H1 (cell line): ENCODE measurements at regions not wholly inside any gene's neighbourhood (a gene's known extent, or its start where the extent isn't known, plus 50 kb on each side); places are given as distances from the start of the nearest gene placed in this dataset.

Experiments
- CTCF ChIA-PET: fragments of 300-600 bp; sonication (Branson Sonifier 250); formaldehyde crosslinking; loops from one replicate; lab custom pipeline; 2021; ENCODE audit not compliant: partially characterized antibody; lab: Charles Lee
- POLR2A ChIA-PET: fragments of 300-600 bp; sonication (Branson Sonifier 250); formaldehyde crosslinking; loops from one replicate; lab custom pipeline; 2021; ENCODE audit warnings: inconsistent platforms; ENCODE audit not compliant: partially characterized antibody; lab: Charles Lee
- DNase-seq, 2 experiments: peaks; one replicate each; pipeline versions ENCODE4 v3.0.0 to v3.0.0-alpha.2; 2010 to 2022; ENCODE audit warnings: low spot score in 2 of 2, low read depth in 1 of 2, mixed read lengths in 1 of 2
- FAIRE-seq: peaks from 2 replicates; lab custom pipeline; 2011; peaks lifted over from hg19 to GRCh38; lab: Jason Lieb, UNC
- H2AFZ ChIP-seq: 2 replicates; pipeline ENCODE4 v1.8.1; 2012; ENCODE audit warnings: low read length, inconsistent platforms
- H2AK5ac ChIP-seq: 2 replicates; pipeline ENCODE4 v1.6.1; 2013; ENCODE audit warnings: low read depth, low read length
- H2BK120ac ChIP-seq: replicated peaks from 2 replicates; pipeline ENCODE3; 2013; ENCODE audit warnings: low read depth, low read length, inconsistent platforms
- H2BK12ac ChIP-seq: 2 replicates; pipeline ENCODE4 v1.6.1; 2013; ENCODE audit warnings: low read depth, low read length
- H2BK15ac ChIP-seq: 2 replicates; pipeline ENCODE4 v1.6.1; 2013; ENCODE audit warnings: low read length
- H2BK20ac ChIP-seq: 2 replicates; pipeline ENCODE4 v1.6.1; 2013; ENCODE audit warnings: low read length
- H2BK5ac ChIP-seq: 2 replicates; pipeline ENCODE4 v1.6.1; 2013; ENCODE audit warnings: low read depth, low read length
- H3K14ac ChIP-seq: 2 replicates; pipeline ENCODE4 v1.6.1; 2013; ENCODE audit warnings: inconsistent platforms; ENCODE audit not compliant: insufficient read length
- H3K18ac ChIP-seq: 2 replicates; pipeline ENCODE4 v1.6.1; 2013; ENCODE audit warnings: low read length; ENCODE audit errors: extremely low read depth
- H3K23ac ChIP-seq: 2 replicates; pipeline ENCODE4 v1.6.1; 2013; ENCODE audit warnings: inconsistent platforms; ENCODE audit not compliant: insufficient read length
- H3K23me2 ChIP-seq: 2 replicates; pipeline ENCODE4 v1.6.1; 2013; ENCODE audit warnings: low read depth, low read length
- H3K27ac ChIP-seq: 2 replicates; pipeline ENCODE4 v1.6.1; 2011; ENCODE audit warnings: low read depth, low read length, inconsistent platforms
- H3K27me3 ChIP-seq, 4 experiments: replicated peaks in 1 of 4; 1 replicate in 1 of 4; 2 replicates in 3 of 4; pipeline versions ENCODE4 v1.6.1 to v1.8.1; 2011 to 2013; ENCODE audit warnings: low read length in 3 of 4, mild to moderate bottlenecking in 3 of 4, inconsistent platforms in 2 of 4, mixed read lengths in 2 of 4, moderate library complexity in 1 of 4; ENCODE audit not compliant: control insufficient read depth in 3 of 4, insufficient read depth in 3 of 4; ENCODE audit errors: extremely low read depth in 1 of 4
- H3K36me3 ChIP-seq, 4 experiments: 2 replicates each; pipeline versions ENCODE4 v1.6.1 to v1.8.1; 2011 to 2013; ENCODE audit warnings: mild to moderate bottlenecking in 4 of 4, low read length in 3 of 4, moderate library complexity in 2 of 4, control low read depth in 1 of 4, inconsistent platforms in 1 of 4; ENCODE audit not compliant: insufficient read depth in 4 of 4, control insufficient read depth in 2 of 4
- H3K4ac ChIP-seq: replicated peaks from 2 replicates; pipeline ENCODE3; 2013; ENCODE audit warnings: low read length, low read depth, mixed read lengths, inconsistent platforms; ENCODE audit not compliant: insufficient read length
- H3K4me1 ChIP-seq, 4 experiments: replicated peaks in 1 of 4; 1 replicate in 1 of 4; 2 replicates in 3 of 4; pipeline versions ENCODE4 v1.6.1 to v1.8.1; 2011 to 2013; ENCODE audit warnings: low read length in 3 of 4, inconsistent platforms in 2 of 4, mixed read lengths in 1 of 4; ENCODE audit not compliant: insufficient read depth in 4 of 4, control insufficient read depth in 3 of 4
- H3K4me2 ChIP-seq, 2 experiments: 2 replicates each; pipeline versions ENCODE4 v1.6.1 to v1.8.1; 2011 to 2013; ENCODE audit warnings: low read depth in 2 of 2, low read length in 2 of 2, control low read depth in 1 of 2, inconsistent platforms in 1 of 2, mild to moderate bottlenecking in 1 of 2; ENCODE audit not compliant: insufficient read depth in 1 of 2
- H3K4me3 ChIP-seq, 4 experiments: fragments of 200-600, 300-600 bp in 1 of 4; sonication (generic), shearing (Covaris generic), sonication (Bioruptor Twin) in 1 of 4; 2 replicates each; pipeline versions ENCODE4 v1.5.1 to v1.8.1; 2011 to 2016; ENCODE audit warnings: low read length in 4 of 4, low read depth in 3 of 4, control low read depth in 2 of 4, inconsistent platforms in 2 of 4, mild to moderate bottlenecking in 2 of 4, mixed read lengths in 1 of 4, moderate library complexity in 1 of 4; ENCODE audit not compliant: insufficient read depth in 2 of 4; ENCODE audit errors: extremely low read depth in 1 of 4
- H3K56ac ChIP-seq: replicated peaks from 2 replicates; pipeline ENCODE3; 2013; ENCODE audit warnings: low read depth, mild to moderate bottlenecking, mixed read lengths, low read length, inconsistent platforms; ENCODE audit not compliant: insufficient read length
- H3K79me1 ChIP-seq: 2 replicates; pipeline ENCODE4 v1.6.1; 2013; ENCODE audit warnings: low read depth, low read length, control low read depth
- H3K79me2 ChIP-seq, 2 experiments: 2 replicates each; pipeline versions ENCODE4 v1.6.1 to v1.8.1; 2012 to 2013; ENCODE audit warnings: low read length in 2 of 2, mild to moderate bottlenecking in 2 of 2, inconsistent platforms in 1 of 2; ENCODE audit not compliant: insufficient read depth in 2 of 2, control insufficient read depth in 1 of 2
- H3K9ac ChIP-seq, 4 experiments: replicated peaks in 1 of 4; 1 replicate in 1 of 4; 2 replicates in 3 of 4; pipeline versions ENCODE4 v1.6.1 to v1.8.1; 2011 to 2013; ENCODE audit warnings: low read depth in 3 of 4, low read length in 3 of 4, control low read depth in 2 of 4, mild to moderate bottlenecking in 2 of 4, moderate library complexity in 2 of 4, inconsistent platforms in 1 of 4; ENCODE audit errors: extremely low read depth in 1 of 4
- H3K9me3 ChIP-seq, 2 experiments: 2 replicates each; pipeline versions ENCODE4 v1.6.1 to v1.8.1; 2012 to 2013; ENCODE audit warnings: mild to moderate bottlenecking in 2 of 2, moderate library complexity in 2 of 2, control low read depth in 1 of 2, inconsistent platforms in 1 of 2, low read depth in 1 of 2, low read length in 1 of 2, mixed read lengths in 1 of 2; ENCODE audit not compliant: insufficient read depth in 2 of 2
- H4K20me1 ChIP-seq, 2 experiments: replicated peaks in 1 of 2; 2 replicates each; pipeline versions ENCODE3 to v1.8.1; 2011 to 2013; ENCODE audit warnings: inconsistent platforms in 2 of 2, low read length in 2 of 2, mild to moderate bottlenecking in 1 of 2; ENCODE audit not compliant: insufficient read depth in 2 of 2, control insufficient read depth in 1 of 2
- H4K5ac ChIP-seq: 2 replicates; pipeline ENCODE4 v1.6.1; 2013; ENCODE audit warnings: low read length, low read depth, mixed read lengths, inconsistent platforms; ENCODE audit not compliant: insufficient read length
- H4K8ac ChIP-seq: 2 replicates; pipeline ENCODE4 v1.8.0; 2013; ENCODE audit warnings: mild to moderate bottlenecking, moderate library complexity, low read length, inconsistent platforms; ENCODE audit not compliant: insufficient read depth; ENCODE audit errors: extremely low read depth
- H4K91ac ChIP-seq: replicated peaks from 2 replicates; pipeline ENCODE3; 2013; ENCODE audit warnings: low read length, mixed read lengths, inconsistent platforms; ENCODE audit not compliant: insufficient read length
- BACH1 ChIP-seq: IDR thresholded peaks from 2 replicates; pipeline ENCODE4 v1.6.1; 2012; ENCODE audit warnings: low read length, improper control_type of control experiment
- CEBPB ChIP-seq: IDR thresholded peaks from 2 replicates; pipeline ENCODE4 v1.6.1; 2012; ENCODE audit warnings: low read depth, low read length
- CHD2 ChIP-seq: IDR thresholded peaks from 2 replicates; pipeline ENCODE4 v1.6.1; 2012; ENCODE audit warnings: low read length, improper control_type of control experiment
- CREB1 ChIP-seq: IDR thresholded peaks from 2 replicates; pipeline ENCODE4 v1.6.1; 2012; ENCODE audit warnings: inconsistent platforms
- EP300 ChIP-seq, 2 experiments: IDR thresholded peaks; 1 replicate in 1 of 2; 2 replicates in 1 of 2; pipeline ENCODE4 v1.6.1; 2011 to 2012; ENCODE audit warnings: low read depth in 2 of 2, low read length in 2 of 2, mild to moderate bottlenecking in 2 of 2, borderline replicate concordance in 1 of 2, inconsistent platforms in 1 of 2, moderate library complexity in 1 of 2
- GABPA ChIP-seq: IDR thresholded peaks from 2 replicates; pipeline ENCODE4 v1.6.1; 2011; ENCODE audit warnings: mild to moderate bottlenecking, low read length, moderate library complexity, borderline replicate concordance; ENCODE audit not compliant: insufficient read depth
- GTF2F1 ChIP-seq: IDR thresholded peaks from 2 replicates; pipeline ENCODE4 v1.6.1; 2012; ENCODE audit warnings: low read depth, low read length, improper control_type of control experiment, borderline replicate concordance
- JUN ChIP-seq: IDR thresholded peaks from 2 replicates; pipeline ENCODE4 v1.6.1; 2011; ENCODE audit warnings: low read depth, mild to moderate bottlenecking, improper control_type of control experiment, low read length
- KDM1A ChIP-seq: fragments of 200-600, 300-600 bp; sonication (generic); IDR thresholded peaks from 2 replicates; pipeline ENCODE4 v1.7.1; 2016; ENCODE audit warnings: mild to moderate bottlenecking, low read length, borderline replicate concordance
- KDM4A ChIP-seq: IDR thresholded peaks from one replicate; pipeline ENCODE4 v1.7.1; 2012; ENCODE audit warnings: low read depth, mild to moderate bottlenecking, moderate library complexity, low read length, inconsistent platforms; ENCODE audit not compliant: severe bottlenecking
- NRF1 ChIP-seq: IDR thresholded peaks from 2 replicates; pipeline ENCODE4 v1.6.1; 2011; ENCODE audit warnings: mild to moderate bottlenecking, low read depth, low read length, improper control_type of control experiment
- POLR2A ChIP-seq, 2 experiments: IDR thresholded peaks; 1 replicate in 1 of 2; 2 replicates in 1 of 2; pipeline ENCODE4 v1.6.1; 2011; ENCODE audit warnings: low read depth in 2 of 2, low read length in 2 of 2, mild to moderate bottlenecking in 2 of 2; ENCODE audit errors: control extremely low read depth in 1 of 2
- RBBP5 ChIP-seq: IDR thresholded peaks from 2 replicates; pipeline ENCODE4 v1.7.1; 2012; ENCODE audit warnings: low read depth, mild to moderate bottlenecking, inconsistent platforms, low read length, moderate library complexity, borderline replicate concordance
- RFX5 ChIP-seq: IDR thresholded peaks from 2 replicates; pipeline ENCODE4 v1.6.1; 2011; ENCODE audit warnings: low read depth, low read length, improper control_type of control experiment, borderline replicate concordance
- YY1 ChIP-seq: IDR thresholded peaks from 2 replicates; pipeline ENCODE4 v1.6.1; 2011; ENCODE audit warnings: low read depth, mild to moderate bottlenecking, low read length
- WGBS, 2 experiments: shearing (Covaris generic) in 1 of 2; methylation state at CpG; one replicate each; pipeline versions ENCODE4 v1.1.6 to v1.1.7; 2013 to 2015; ENCODE audit warnings: low lambda C conversion rate in 2 of 2, mixed read lengths in 2 of 2, inconsistent platforms in 1 of 2, low coverage in 1 of 2, missing lambda C conversion rate in 1 of 2; ENCODE audit not compliant: insufficient replicate concordance in 2 of 2, insufficient coverage in 1 of 2, insufficient read length in 1 of 2; ENCODE audit errors: extremely low coverage in 1 of 2, missing lambda C conversion rate in 1 of 2; 5-methylcytosine and 5-hydroxymethylcytosine counted together

- 100% methylated on average over 3 of the region's 3 CpGs; no CpG with 5 or more reads in 1 of the 2 experiments for WGBS, 2 experiments
- TF ChIP-seq GTF2F1 (no peak), EP300 (IDR thresholded peaks at IDR 0.05; ENCODE audit: borderline replicate concordance in 1 of 2, low read depth in 2 of 2, low read length in 2 of 2) (no peak), CREB1 (no peak), RBBP5 (no peak), GABPA (no peak), NRF1 (no peak), RFX5 (no peak), KDM1A (no peak), JUN (no peak), CEBPB (no peak), KDM4A (no peak), YY1 (no peak), CHD2 (no peak), POLR2A (IDR thresholded peaks at IDR 0.05; ENCODE audit: control extremely low read depth in 1 of 2, low read depth in 2 of 2, low read length in 2 of 2) (no peak), BACH1 (no peak)
Measured at GRCh38 chr9:12290166-12290869, 402.9 kb upstream of the TYRP1 start.

More at GRCh38 chr9:12290166-12290869, 402.9 kb upstream of the TYRP1 start:
- Histone ChIP-seq H3K23ac (no peak overlapping the region), H3K79me1 (no peaks in the 10 kb centered on the region), H3K4me1 (no peaks in the 10 kb centered on the region; a peak in 1 of 7 replicates), H2AK5ac (no peak overlapping the region), H3K9ac (no peak overlapping the region), H2BK15ac (no peak overlapping the region), H3K27me3 (no peaks in the 10 kb centered on the region), H3K56ac (no peak overlapping the region), H2BK20ac (no peak overlapping the region), H3K4me2 (no peak overlapping the region), H3K9me3 (no peaks in the 10 kb centered on the region), H3K27ac (no peak overlapping the region), H4K20me1 (no peaks in the 10 kb centered on the region), H2AFZ (no peak overlapping the region), H2BK5ac (no peak overlapping the region), H3K36me3 (no peaks in the 10 kb centered on the region; a peak in 1 of 8 replicates), H3K23me2 (no peaks in the 10 kb centered on the region), H3K14ac (no peak overlapping the region), H4K8ac (no peak overlapping the region; the same call in 1 of the 2 replicates), H2BK120ac (no peak overlapping the region), H4K5ac (no peak overlapping the region), H3K18ac (no peak overlapping the region), H3K4me3 (no peak overlapping the region), H3K4ac (no peak overlapping the region), H2BK12ac (no peak overlapping the region), H4K91ac (no peak overlapping the region), H3K79me2 (no peaks in the 10 kb centered on the region)
- FAIRE-seq: no peak
- POLR2A ChIA-PET: no interaction called here
- DNase-seq: no peak
- CTCF ChIA-PET: no interaction called here
